ENCODE measurements at regions not wholly inside any gene's neighbourhood (a gene's known extent, or its start where the extent isn't known, plus 50 kb on each side); places are given as distances from the start of the nearest gene placed in this dataset.

- H3K27ac Mint-ChIP-seq, result no peak overlapping the region
- no peak overlapping the region for H3K4me3 Mint-ChIP-seq
- ChIA-PET POLR2A (no interaction called here), CTCF (no interaction called here)
- TF ChIP-seq CTCF (IDR thresholded peaks at IDR 0.05), result no peak
- DNase-seq, result no peak
- no peaks in the 10 kb centered on the region for H3K4me1 Mint-ChIP-seq (ENCODE audit: low read depth)
- H3K9me3 Mint-ChIP-seq, result peaks cover 1% of the 10 kb centered on the region
- no peaks in the 10 kb centered on the region for H3K36me3 Mint-ChIP-seq (ENCODE audit: low read depth)
- peaks cover 4% of the 10 kb centered on the region for H3K27me3 Mint-ChIP-seq
- ATAC-seq, result no peak
- intact Hi-C loops (cut with micrococcal nuclease), result no loop called here
Measured at GRCh38 chr12:97182769-97183168, 275.7 kb downstream of the NEDD1 start.

DNA sequence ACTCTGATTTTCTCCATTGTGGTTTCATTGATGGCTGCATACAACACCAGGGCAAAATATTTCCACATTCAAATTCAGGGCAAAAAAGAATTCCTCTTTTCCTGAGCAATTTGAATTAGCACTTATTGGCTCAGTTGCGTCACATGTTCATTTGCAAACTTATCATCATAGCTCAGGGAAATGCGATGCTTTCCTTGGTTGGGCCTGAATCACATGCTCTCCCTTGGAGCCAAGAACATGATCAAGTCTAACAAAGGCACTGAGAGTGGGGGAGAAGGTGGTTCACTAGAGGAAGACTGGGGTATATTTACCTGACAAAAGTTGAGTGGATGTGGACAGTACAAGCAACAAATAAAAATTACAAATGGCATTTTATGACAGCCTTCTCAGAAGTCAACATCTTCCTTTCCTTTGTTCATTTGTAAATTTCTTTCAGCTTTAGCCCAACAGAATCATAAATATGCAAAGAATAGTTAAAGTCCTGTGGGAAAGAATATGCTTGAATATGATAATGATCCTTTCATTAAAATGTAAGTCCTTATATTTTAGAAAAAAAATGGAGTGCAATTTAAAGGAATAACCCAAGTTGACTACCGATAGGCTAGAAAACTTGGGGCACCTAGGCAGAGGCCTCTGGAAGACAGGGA lies 277.2 kb downstream of the NEDD1 start:
- Mint-ChIP-seq H3K27me3 (peaks cover 3% of the 10 kb centered on the region), H3K4me3 (no peak overlapping the region), H3K36me3 (ENCODE audit: low read depth) (no peaks in the 10 kb centered on the region), H3K4me1 (ENCODE audit: low read depth) (no peaks in the 10 kb centered on the region), H3K27ac (no peak overlapping the region), H3K9me3 (peaks cover 1% of the 10 kb centered on the region)
- no peak for TF ChIP-seq CTCF (IDR thresholded peaks at IDR 0.05)
- POLR2A ChIA-PET, result no interaction called here
- ATAC-seq, result no peak
- no peak for DNase-seq
- intact Hi-C loops (cut with micrococcal nuclease), result no loop called here
- CTCF ChIA-PET, result no interaction called here

GRCh38 chr12:97185567-97185966 lies 277.0 kb upstream of the RMST start:
- intact Hi-C loops (cut with micrococcal nuclease), result no loop called here
- peaks cover 1% of the 10 kb centered on the region for H3K9me3 Mint-ChIP-seq
- POLR2A ChIA-PET, result no interaction called here

GRCh38 chr12:97194546-97194945 lies 268.1 kb upstream of the RMST start:
- DNase-seq, result no peak
- ChIA-PET POLR2A (no interaction called here), CTCF (no interaction called here)
- no peak for TF ChIP-seq CTCF (IDR thresholded peaks at IDR 0.05)
- Mint-ChIP-seq H3K27me3 (no peaks in the 10 kb centered on the region), H3K9me3 (peaks cover 5% of the 10 kb centered on the region), H3K27ac (no peak overlapping the region), H3K4me1 (ENCODE audit: low read depth) (no peaks in the 10 kb centered on the region), H3K36me3 (ENCODE audit: low read depth) (no peaks in the 10 kb centered on the region), H3K4me3 (no peak overlapping the region)
- ATAC-seq, result no peak
- intact Hi-C loops (cut with micrococcal nuclease), result no loop called here

More at GRCh38 chr12:97185567-97185966, 277.0 kb upstream of the RMST start:
- DNase-seq (no peak), ATAC-seq (no peak)
- H3K36me3 Mint-ChIP-seq (ENCODE audit: low read depth), result no peaks in the 10 kb centered on the region
- CTCF ChIA-PET, result no interaction called here
- H3K27me3 Mint-ChIP-seq, result peaks cover 3% of the 10 kb centered on the region
- no peak overlapping the region for H3K27ac Mint-ChIP-seq
- no peak for TF ChIP-seq CTCF (IDR thresholded peaks at IDR 0.05)
- no peak overlapping the region for H3K4me3 Mint-ChIP-seq
- no peaks in the 10 kb centered on the region for H3K4me1 Mint-ChIP-seq (ENCODE audit: low read depth)

GRCh38 chr12:97200181-97200580 lies 262.4 kb upstream of the RMST start:
- H3K9me3 Mint-ChIP-seq, result no peaks in the 10 kb centered on the region
- CTCF ChIA-PET, result no interaction called here
- H3K36me3 Mint-ChIP-seq (ENCODE audit: low read depth), result no peaks in the 10 kb centered on the region
- H3K27me3 Mint-ChIP-seq, result peaks cover 2% of the 10 kb centered on the region
- no peaks in the 10 kb centered on the region for H3K4me1 Mint-ChIP-seq (ENCODE audit: low read depth)
- DNase-seq, result no peak
- intact Hi-C loops (cut with micrococcal nuclease), result no loop called here
- no peak overlapping the region for H3K4me3 Mint-ChIP-seq
- no peak for ATAC-seq
- POLR2A ChIA-PET, result no interaction called here
- no peak overlapping the region for H3K27ac Mint-ChIP-seq
- no peak for TF ChIP-seq CTCF (IDR thresholded peaks at IDR 0.05)

All from activated CD8-positive, alpha-beta T cell treated with anti-CD3 and anti-CD28 coated beads for 36 hours (primary cell).